ENCODE measurements at regions not wholly inside any gene's neighbourhood (a gene's known extent, or its start where the extent isn't known, plus 50 kb on each side); places are given as distances from the start of the nearest gene placed in this dataset.

GRCh38 chr5:158610051-158610415, 489.7 kb downstream of the EBF1 start:
- intact Hi-C loops (cut with DNase I; ENCODE audit: low total_unique reads), result no loop called here
- TF ChIP-seq CTCF (IDR thresholded peaks at IDR 0.05) (no peak), POLR2A (IDR thresholded peaks at IDR 0.05) (no peak)
- no peak overlapping the region for H3K27ac ChIP-seq
- H3K36me3 ChIP-seq (ENCODE audit: low read depth, missing control alignments), result no peaks in the 10 kb centered on the region
- WGBS, 2 donors, result 86 to 89% methylated on average over 2 of the region's 2 CpGs
- no peaks in the 10 kb centered on the region for H3K27me3 ChIP-seq
- no peaks in the 10 kb centered on the region for H3K9me3 ChIP-seq
- no peaks in the 10 kb centered on the region for H3K4me1 ChIP-seq
- no peak overlapping the region for H3K4me3 ChIP-seq
- DNase-seq, result no peak

- H3K27ac ChIP-seq, result no peak overlapping the region
- no peak for DNase-seq
- intact Hi-C loops (cut with DNase I; ENCODE audit: low total_unique reads), result no loop called here
- TF ChIP-seq CTCF (IDR thresholded peaks at IDR 0.05), result no peak
- no peak for TF ChIP-seq POLR2A (IDR thresholded peaks at IDR 0.05)
- H3K36me3 ChIP-seq (ENCODE audit: low read depth, missing control alignments), result no peaks in the 10 kb centered on the region
- 75 to 81% methylated on average over 9 of the region's 9 CpGs for WGBS, 2 donors
- no peaks in the 10 kb centered on the region for H3K4me1 ChIP-seq
- no peaks in the 10 kb centered on the region for H3K9me3 ChIP-seq
- no peaks in the 10 kb centered on the region for H3K27me3 ChIP-seq
- H3K4me3 ChIP-seq, result no peak overlapping the region
Observed at GRCh38 chr5:158609333-158610050, 490.2 kb downstream of the EBF1 start.

DNA sequence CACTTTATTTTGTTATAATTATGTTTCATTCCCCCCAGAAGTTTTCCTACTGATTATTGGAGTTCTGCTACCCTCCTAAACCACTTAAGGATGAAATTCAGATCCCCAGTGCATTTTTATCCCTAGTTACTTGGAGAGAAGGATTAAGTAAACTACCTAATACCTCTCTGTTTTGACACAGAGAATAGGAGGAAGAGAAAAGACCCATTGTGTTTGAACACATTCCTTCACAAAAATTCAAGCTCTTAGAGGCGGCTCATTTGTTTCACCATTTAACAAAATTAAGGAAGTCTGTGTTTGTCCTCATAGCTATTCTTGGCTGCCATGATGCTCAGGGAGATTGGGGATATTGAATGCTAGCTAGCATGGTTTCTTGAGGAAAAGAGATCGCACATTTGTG, 492.6 kb downstream of the EBF1 start:
- no peak for DNase-seq
- no peaks in the 10 kb centered on the region for H3K36me3 ChIP-seq (ENCODE audit: low read depth, missing control alignments)
- WGBS, 2 donors, result 86 to 99% methylated on average over 2 of the region's 2 CpGs
- H3K9me3 ChIP-seq, result no peaks in the 10 kb centered on the region
- intact Hi-C loops (cut with DNase I; ENCODE audit: low total_unique reads), result no loop called here
- H3K27me3 ChIP-seq, result no peaks in the 10 kb centered on the region
- H3K4me3 ChIP-seq, result no peak overlapping the region
- no peak overlapping the region for H3K27ac ChIP-seq
- no peak for TF ChIP-seq POLR2A (IDR thresholded peaks at IDR 0.05)
- no peak for TF ChIP-seq CTCF (IDR thresholded peaks at IDR 0.05)
- no peaks in the 10 kb centered on the region for H3K4me1 ChIP-seq

DNA sequence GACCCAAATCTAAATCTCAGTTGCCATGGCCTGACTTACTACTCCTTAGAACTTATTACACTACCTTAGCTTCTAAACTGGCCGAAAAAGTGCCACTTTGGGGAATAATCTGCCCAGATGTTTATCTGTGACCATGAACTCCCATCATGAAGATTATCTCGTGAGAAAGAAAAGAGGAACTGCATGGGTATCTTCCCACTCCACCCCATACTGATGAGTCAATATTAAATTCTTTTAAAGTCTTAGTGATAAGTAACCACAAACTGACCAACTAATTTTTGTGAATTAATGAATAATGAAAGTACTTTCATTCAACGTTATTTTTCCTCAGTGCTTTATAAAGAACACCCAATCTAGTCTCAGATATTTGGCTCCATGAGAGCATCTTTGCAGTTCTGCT, 493.5 kb downstream of the EBF1 start:
- intact Hi-C loops (cut with DNase I; ENCODE audit: low total_unique reads), result no loop called here
- no peaks in the 10 kb centered on the region for H3K36me3 ChIP-seq (ENCODE audit: low read depth, missing control alignments)
- H3K27me3 ChIP-seq, result no peaks in the 10 kb centered on the region
- TF ChIP-seq POLR2A (IDR thresholded peaks at IDR 0.05), result no peak
- TF ChIP-seq CTCF (IDR thresholded peaks at IDR 0.05), result no peak
- H3K27ac ChIP-seq, result no peak overlapping the region
- 76 to 78% methylated on average over 3 of the region's 3 CpGs for WGBS, 2 donors
- no peak for DNase-seq
- H3K9me3 ChIP-seq, result no peaks in the 10 kb centered on the region
- no peak overlapping the region for H3K4me3 ChIP-seq
- no peaks in the 10 kb centered on the region for H3K4me1 ChIP-seq

DNA sequence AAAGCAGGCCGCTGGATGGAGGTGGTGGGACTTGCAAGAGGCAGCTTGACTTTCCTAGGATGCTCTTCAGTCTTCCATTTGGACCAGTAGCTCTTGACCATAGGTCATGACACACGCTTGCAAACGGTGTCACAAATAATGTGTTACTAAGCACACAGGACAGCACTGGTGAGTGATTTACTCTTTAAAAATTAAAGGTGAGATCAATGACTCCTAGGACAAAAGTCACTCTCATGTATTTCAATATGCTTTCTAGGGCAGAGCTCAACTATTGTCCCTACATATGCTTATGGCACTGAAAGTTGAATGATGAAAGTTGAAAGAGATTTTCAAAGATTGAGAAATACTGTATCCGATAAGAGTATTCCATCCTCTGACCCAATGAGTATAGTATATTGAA, 496.7 kb downstream of the EBF1 start:
- Histone ChIP-seq H3K27ac (no peak overlapping the region), H3K9me3 (no peaks in the 10 kb centered on the region), H3K4me3 (no peak overlapping the region), H3K27me3 (no peaks in the 10 kb centered on the region), H3K4me1 (no peaks in the 10 kb centered on the region), H3K36me3 (ENCODE audit: low read depth, missing control alignments) (no peaks in the 10 kb centered on the region)
- DNase-seq, result no peak
- TF ChIP-seq POLR2A (IDR thresholded peaks at IDR 0.05), result no peak
- TF ChIP-seq CTCF (IDR thresholded peaks at IDR 0.05), result no peak
- intact Hi-C loops (cut with DNase I; ENCODE audit: low total_unique reads), result no loop called here
- WGBS, 2 donors, result 96 to 97% methylated on average over 4 of the region's 4 CpGs
